GM23248 (cell line): ENCODE measurements at regions not wholly inside any gene's neighbourhood (a gene's known extent, or its start where the extent isn't known, plus 50 kb on each side); places are given as distances from the start of the nearest gene placed in this dataset.

Experiments used
- EZH2 ChIP-seq: fragments of 200-600 bp; sonication (generic); IDR thresholded peaks from 2 replicates; pipeline ENCODE4 v1.6.1; 2018; ENCODE audit warnings: antibody characterized with exemption, mild to moderate bottlenecking; ENCODE audit not compliant: insufficient read depth, poor library complexity, severe bottlenecking
- EZH2phosphoT487 ChIP-seq: fragments of 200-600 bp; sonication (generic); IDR thresholded peaks from 2 replicates; pipeline ENCODE4 v1.6.1; 2018; ENCODE audit warnings: antibody characterized with exemption, moderate library complexity, mild to moderate bottlenecking, low read depth; ENCODE audit not compliant: insufficient read depth

GRCh38 chr6:90900034-90900433 lies 313.2 kb upstream of the MAP3K7 start:
- no peak for TF ChIP-seq EZH2
- no peak for TF ChIP-seq EZH2phosphoT487
